SK-N-SH (cell line): ENCODE measurements at regions not wholly inside any gene's neighbourhood (a gene's known extent, or its start where the extent isn't known, plus 50 kb on each side); places are given as distances from the start of the nearest gene placed in this dataset.

Experiments used
- CTCF ChIA-PET: fragments of 300-600, 350-600 bp; formaldehyde crosslinking; extraction: SDS; loops from one replicate; lab custom pipeline; 2021; lab: Yijun Ruan, JAX
- POLR2A ChIA-PET: fragments of 350-600 bp; sonication (Branson Sonifier 250); formaldehyde crosslinking; extraction: SDS; loops from one replicate; lab custom pipeline; 2020; ENCODE audit warnings: antibody characterized with exemption, inconsistent platforms; lab: Yijun Ruan, JAX
- DNase-seq: peaks from one replicate; pipeline ENCODE4 v3.0.0; 2012
- H2AFZ ChIP-seq: fragments of 200-600 bp; sonication (generic); 2 replicates; pipeline ENCODE4 v1.8.1; 2016; ENCODE audit warnings: antibody characterized with exemption, mild to moderate bottlenecking, low read depth
- H3F3A ChIP-seq: fragments of 200-600 bp; sonication (generic); replicated peaks from 2 replicates; pipeline ENCODE3; 2016; ENCODE audit warnings: antibody characterized with exemption, mild to moderate bottlenecking; ENCODE audit not compliant: insufficient read depth
- H3K27ac ChIP-seq, 2 experiments: fragments of 200-500 bp in 1 of 2; fragments of 200-600 bp in 1 of 2; sonication (Bioruptor generic) in 1 of 2; sonication (generic), shearing (Covaris generic) in 1 of 2; 2 replicates each; pipeline versions ENCODE4 v1.5.1 to v1.6.1; 2014 to 2016; ENCODE audit warnings: low read depth in 2 of 2, inconsistent platforms in 1 of 2, low read length in 1 of 2, mild to moderate bottlenecking in 1 of 2, mixed read lengths in 1 of 2
- H3K27me3 ChIP-seq: fragments of 200-600 bp; sonication (generic), shearing (Covaris generic); 2 replicates; pipeline ENCODE4 v1.6.1; 2016; ENCODE audit warnings: mixed run types; ENCODE audit not compliant: insufficient read depth
- H3K36me3 ChIP-seq, 2 experiments: fragments of 200-500 bp in 1 of 2; fragments of 200-600 bp in 1 of 2; sonication (Bioruptor generic) in 1 of 2; sonication (generic) in 1 of 2; replicated peaks in 1 of 2; 2 replicates each; pipeline versions ENCODE3 to v1.5.1; 2014 to 2016; ENCODE audit warnings: low read length in 1 of 2, mild to moderate bottlenecking in 1 of 2; ENCODE audit not compliant: insufficient read depth in 2 of 2, control insufficient read depth in 1 of 2
- H3K4me1 ChIP-seq, 2 experiments: fragments of 200-500 bp in 1 of 2; fragments of 200-600 bp in 1 of 2; sonication (Bioruptor generic) in 1 of 2; sonication (generic), shearing (Covaris generic) in 1 of 2; 2 replicates each; pipeline versions ENCODE4 v1.5.1 to v1.6.1; 2014 to 2016; ENCODE audit warnings: low read depth in 1 of 2, low read length in 1 of 2, mixed run types in 1 of 2; ENCODE audit not compliant: insufficient read depth in 2 of 2, control insufficient read depth in 1 of 2
- H3K4me2 ChIP-seq: fragments of 200-600 bp; sonication (generic), shearing (Covaris generic); 2 replicates; pipeline ENCODE4 v1.6.1; 2017; ENCODE audit warnings: mixed run types
- H3K4me3 ChIP-seq, 2 experiments: fragments of 200-500 bp in 1 of 2; fragments of 200-600 bp in 1 of 2; sonication (Bioruptor generic) in 1 of 2; sonication (generic), shearing (Covaris generic) in 1 of 2; 2 replicates each; pipeline versions ENCODE4 v1.5.1 to v1.8.1; 2014 to 2016; ENCODE audit warnings: low read depth in 2 of 2, inconsistent platforms in 1 of 2, low read length in 1 of 2, mild to moderate bottlenecking in 1 of 2, mixed read lengths in 1 of 2, moderate library complexity in 1 of 2
- H3K79me2 ChIP-seq: fragments of 200-600 bp; sonication (generic); 2 replicates; pipeline ENCODE4 v1.8.1; 2017; ENCODE audit warnings: mild to moderate bottlenecking; ENCODE audit not compliant: insufficient read depth
- H3K9ac ChIP-seq: fragments of 200-600 bp; sonication (generic); 2 replicates; pipeline ENCODE4 v1.6.1; 2017; ENCODE audit warnings: mixed run types
- H3K9me2 ChIP-seq: fragments of 200-600 bp; sonication (generic); 2 replicates; pipeline ENCODE4 v1.6.1; 2017; ENCODE audit warnings: mixed run types
- H3K9me3 ChIP-seq: fragments of 200-600 bp; sonication (generic); 2 replicates; pipeline ENCODE4 v1.6.1; 2017; ENCODE audit warnings: mixed run types, mild to moderate bottlenecking, moderate library complexity
- H4K20me1 ChIP-seq: fragments of 200-600 bp; sonication (generic); 2 replicates; pipeline ENCODE4 v1.6.1; 2017; ENCODE audit warnings: mild to moderate bottlenecking, mixed run types; ENCODE audit not compliant: insufficient read depth
- ELF1 ChIP-seq: IDR thresholded peaks from 2 replicates; pipeline ENCODE4 v1.4.0; 2012
- EZH2phosphoT487 ChIP-seq: fragments of 200-600 bp; sonication (generic); IDR thresholded peaks from 2 replicates; pipeline ENCODE4 v1.6.1; 2017; ENCODE audit warnings: low read depth, mixed run types, mild to moderate bottlenecking, antibody characterized with exemption, moderate library complexity, borderline replicate concordance
- FOXJ3 ChIP-seq: sonication (generic); formaldehyde crosslinking; IDR thresholded peaks from 2 replicates; pipeline ENCODE4 v1.5.1; 2020; ENCODE audit warnings: mild to moderate bottlenecking, missing genetic modification reagents
- GABPA ChIP-seq: IDR thresholded peaks from 2 replicates; pipeline ENCODE4 v1.4.0; 2012; ENCODE audit warnings: low read depth, mild to moderate bottlenecking
- GATA2 ChIP-seq: sonication (generic); formaldehyde crosslinking; IDR thresholded peaks from 2 replicates; pipeline ENCODE4 v1.5.0; 2020; ENCODE audit warnings: mild to moderate bottlenecking, missing genetic modification reagents
- IRF3 ChIP-seq: fragments of 150-350 bp; IDR thresholded peaks from 2 replicates; pipeline ENCODE4 v1.6.1; 2016; ENCODE audit warnings: mild to moderate bottlenecking, low read depth, low read length
- MAX ChIP-seq: IDR thresholded peaks from 2 replicates; pipeline ENCODE4 v1.4.0; 2012; ENCODE audit warnings: low read depth
- MXI1 ChIP-seq: IDR thresholded peaks from 2 replicates; pipeline ENCODE4 v1.6.1; 2012; ENCODE audit warnings: mild to moderate bottlenecking, low read depth, low read length, improper control_type of control experiment
- NFIC ChIP-seq: IDR thresholded peaks from 2 replicates; pipeline ENCODE4 v1.4.0; 2012; ENCODE audit warnings: borderline replicate concordance
- POLR2AphosphoS5 ChIP-seq: IDR thresholded peaks from 2 replicates; pipeline ENCODE4 v1.6.1; 2012; ENCODE audit warnings: low read depth, low read length
- REST ChIP-seq: IDR thresholded peaks from 2 replicates; pipeline ENCODE4 v1.6.1; 2012; ENCODE audit warnings: mild to moderate bottlenecking, low read depth, low read length, moderate library complexity
- RFX5 ChIP-seq: IDR thresholded peaks from 2 replicates; pipeline ENCODE4 v1.6.1; 2012; ENCODE audit warnings: mild to moderate bottlenecking, improper control_type of control experiment, low read length
- SIN3A ChIP-seq: IDR thresholded peaks from 2 replicates; pipeline ENCODE4 v1.6.1; 2012; ENCODE audit warnings: low read depth, mild to moderate bottlenecking, low read length, moderate library complexity, borderline replicate concordance
- SMC3 ChIP-seq: IDR thresholded peaks from 2 replicates; pipeline ENCODE4 v1.6.1; 2012; ENCODE audit warnings: low read depth, low read length, improper control_type of control experiment
- TAF1 ChIP-seq: IDR thresholded peaks from 2 replicates; pipeline ENCODE4 v1.6.1; 2012; ENCODE audit warnings: low read depth, mild to moderate bottlenecking, low read length, moderate library complexity, borderline replicate concordance
- TEAD4 ChIP-seq: IDR thresholded peaks from 2 replicates; pipeline ENCODE4 v1.4.0; 2012; ENCODE audit warnings: mild to moderate bottlenecking, borderline replicate concordance; ENCODE audit not compliant: insufficient read depth
- USF1 ChIP-seq: IDR thresholded peaks from 2 replicates; pipeline ENCODE4 v1.4.0; 2012; ENCODE audit warnings: low read depth, borderline replicate concordance
- WGBS: methylation state at CpG from one replicate; pipeline ENCODE4 v1.1.6; 2017; ENCODE audit warnings: low lambda C conversion rate; 5-methylcytosine and 5-hydroxymethylcytosine counted together

- no peak overlapping the region for H3K9ac ChIP-seq
- H3F3A ChIP-seq: no peaks in the 10 kb centered on the region
- no peak overlapping the region for H2AFZ ChIP-seq
- H3K36me3 ChIP-seq: no peaks in the 10 kb centered on the region
- no peaks in the 10 kb centered on the region for H4K20me1 ChIP-seq
- POLR2A ChIA-PET: no interaction called here
- TF ChIP-seq EZH2phosphoT487 (no peak), MAX (no peak), NFIC (no peak), ELF1 (no peak), USF1 (no peak), FOXJ3 (CRISPR knock-in tag) (no peak), GABPA (no peak), IRF3 (no peak), REST (no peak), GATA2 (CRISPR knock-in tag) (no peak), TEAD4 (no peak), SMC3 (no peak), TAF1 (no peak), POLR2AphosphoS5 (no peak), RFX5 (no peak), SIN3A (no peak), MXI1 (no peak)
- no peak overlapping the region for H3K27ac ChIP-seq
- peaks cover 0 to 22% of the 10 kb centered on the region in 2 experiments; a peak in 2 of 4 replicates for H3K4me1 ChIP-seq
- no peak overlapping the region for H3K4me2 ChIP-seq
- H3K27me3 ChIP-seq: no peaks in the 10 kb centered on the region
- H3K79me2 ChIP-seq: no peaks in the 10 kb centered on the region
- DNase-seq: no peak
- no peak overlapping the region for H3K4me3 ChIP-seq
- no peaks in the 10 kb centered on the region for H3K9me2 ChIP-seq
- WGBS: 55% methylated on average over 4 of the region's 4 CpGs
- H3K9me3 ChIP-seq: no peaks in the 10 kb centered on the region
- CTCF ChIA-PET: interaction anchor here (0.7 to 2.3 kb wide), 10 partner anchors 12 to 141 kb away, joined by 3 to 8 read pairs (median 4); no protein-coding TSS in a partner anchor
These were observed 122.0 kb upstream of the MAFB start for GRCh38 chr20:40811004-40811403.
